ENCODE measurements at regions not wholly inside any gene's neighbourhood (a gene's known extent, or its start where the extent isn't known, plus 50 kb on each side); places are given as distances from the start of the nearest gene placed in this dataset.

DNA sequence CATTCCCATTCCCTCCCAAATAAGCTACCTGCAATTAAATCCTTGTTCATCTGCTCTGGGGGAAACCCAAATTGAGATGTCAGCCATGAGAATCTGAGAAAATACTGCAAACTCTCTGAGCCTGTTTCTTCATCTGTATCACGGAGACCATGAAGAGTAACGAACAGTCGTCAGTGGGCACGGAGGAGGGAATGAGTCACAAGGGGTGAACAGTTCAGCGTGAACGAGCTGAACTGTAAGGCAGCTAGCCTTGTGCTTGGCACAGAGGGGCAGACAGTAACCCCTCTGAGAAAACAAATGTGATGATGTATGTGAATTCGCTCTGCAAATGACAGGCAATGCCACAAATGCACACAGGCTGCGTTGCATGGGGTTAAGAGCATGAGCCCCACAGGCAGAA is 288.7 kb downstream of the FOXO1 start:
- no peak for TF ChIP-seq CTCF (conservative IDR thresholded peaks at IDR 0.05)
- TF ChIP-seq ZFX (IDR thresholded peaks at IDR 0.05): no peak

Measured in C4-2B (cell line).